SK-N-SH treated with all-trans-retinoic acid at 6 μM for 48 hours (cell line): ENCODE measurements at regions not wholly inside any gene's neighbourhood (a gene's known extent, or its start where the extent isn't known, plus 50 kb on each side); places are given as distances from the start of the nearest gene placed in this dataset.

Experiments
- ATAC-seq: fragments of 200-7000 bp; cut with Tn5 transposase; 3 replicates; pipeline ENCODE4 v1.9.1; 2020; ENCODE audit warnings: mild to moderate bottlenecking, moderate library complexity
- ARNTL ChIP-seq: fragments of 450-650 bp; formaldehyde crosslinking; IDR thresholded peaks from 2 replicates; pipeline ENCODE4 v1.5.0; 2020; ENCODE audit warnings: low read depth, mild to moderate bottlenecking, moderate library complexity, borderline replicate concordance
- BACH2 ChIP-seq: fragments of 250-450 bp; sonication (Bioruptor Pico); IDR thresholded peaks from 2 replicates; pipeline ENCODE4 v1.9.0; 2021; ENCODE audit warnings: mild to moderate bottlenecking, borderline replicate concordance
- CREB5 ChIP-seq: fragments of 250-450 bp; sonication (Bioruptor Pico); IDR thresholded peaks from 2 replicates; pipeline ENCODE4 v1.5.1; 2020; ENCODE audit warnings: low read depth, mild to moderate bottlenecking, moderate library complexity
- CSDC2 ChIP-seq: fragments of 250-450 bp; sonication (Bioruptor Pico); IDR thresholded peaks from 2 replicates; pipeline ENCODE4 v1.5.0; 2020; ENCODE audit warnings: mild to moderate bottlenecking, moderate library complexity
- ESRRG ChIP-seq: fragments of 250-450 bp; sonication (Bioruptor Pico); IDR thresholded peaks from 2 replicates; pipeline ENCODE4 v1.6.1; 2021; ENCODE audit warnings: mild to moderate bottlenecking
- GLIS3 ChIP-seq: fragments of 250-450 bp; sonication (Bioruptor Pico); IDR thresholded peaks from 2 replicates; pipeline ENCODE4 v1.5.0; 2020; ENCODE audit warnings: mild to moderate bottlenecking, moderate library complexity
- ISL1 ChIP-seq: fragments of 250-450 bp; sonication (Bioruptor Pico); IDR thresholded peaks from 2 replicates; pipeline ENCODE4 v2.1.2; 2022; ENCODE audit warnings: mild to moderate bottlenecking, moderate library complexity
- OSR1 ChIP-seq: fragments of 250-450 bp; sonication (Bioruptor Pico); IDR thresholded peaks from 2 replicates; pipeline ENCODE4 v1.8.0; 2022; ENCODE audit warnings: moderate library complexity, mild to moderate bottlenecking, inconsistent platforms
- PATZ1 ChIP-seq: fragments of 250-450 bp; sonication (Bioruptor Pico); IDR thresholded peaks from 2 replicates; pipeline ENCODE4 v1.8.0; 2020; ENCODE audit warnings: mild to moderate bottlenecking, moderate library complexity, borderline replicate concordance
- POU6F1 ChIP-seq: fragments of 250-450 bp; sonication (Bioruptor Pico); IDR thresholded peaks from 2 replicates; pipeline ENCODE4 v1.8.0; 2021; ENCODE audit warnings: low read depth, mild to moderate bottlenecking, moderate library complexity, borderline replicate concordance
- RARB ChIP-seq: fragments of 250-450 bp; sonication (Bioruptor Pico); IDR thresholded peaks from 2 replicates; pipeline ENCODE4 v1.8.0; 2021; ENCODE audit warnings: mild to moderate bottlenecking, moderate library complexity
- SNAI2 ChIP-seq: fragments of 250-450 bp; sonication (Bioruptor Pico); IDR thresholded peaks from 2 replicates; pipeline ENCODE4 v1.5.0; 2020; ENCODE audit warnings: mild to moderate bottlenecking, moderate library complexity
- TCF4 ChIP-seq: fragments of 250-450 bp; sonication (Bioruptor Pico); IDR thresholded peaks from 2 replicates; pipeline ENCODE4 v1.8.0; 2021; ENCODE audit warnings: mild to moderate bottlenecking, moderate library complexity, borderline replicate concordance
- TSHZ2 ChIP-seq: fragments of 250-450 bp; sonication (Bioruptor Pico); IDR thresholded peaks from 2 replicates; pipeline ENCODE4 v1.5.0; 2020; ENCODE audit warnings: mild to moderate bottlenecking, moderate library complexity
- ZC3H10 ChIP-seq: fragments of 250-450 bp; sonication (Bioruptor Pico); IDR thresholded peaks from 2 replicates; pipeline ENCODE4 v1.5.1; 2021; ENCODE audit warnings: mild to moderate bottlenecking, moderate library complexity
- ZFP30 ChIP-seq: fragments of 450-650 bp; formaldehyde crosslinking; IDR thresholded peaks from 2 replicates; pipeline ENCODE4 v1.5.0; 2022; ENCODE audit warnings: mild to moderate bottlenecking, moderate library complexity
- ZNF70 ChIP-seq: fragments of 450-650 bp; formaldehyde crosslinking; IDR thresholded peaks from 2 replicates; pipeline ENCODE4 v1.5.0; 2020; ENCODE audit warnings: mild to moderate bottlenecking, moderate library complexity
- ZNF8 ChIP-seq: fragments of 450-650 bp; formaldehyde crosslinking; IDR thresholded peaks from 2 replicates; pipeline ENCODE4 v1.5.0; 2020; ENCODE audit warnings: mild to moderate bottlenecking, moderate library complexity

- TF ChIP-seq OSR1 (no peak), ZNF8 (CRISPR knock-in tag) (no peak), GLIS3 (CRISPR knock-in tag) (no peak), RARB (CRISPR knock-in tag) (no peak), ARNTL (no peak)
Measured at GRCh38 chr12:40573024-40573423, 119.2 kb upstream of the CNTN1 start (continued).

GRCh38 chr12:40575987-40576386, 116.3 kb upstream of the CNTN1 start:
- ATAC-seq = no peak
- no peak for TF ChIP-seq BACH2 (CRISPR knock-in tag)

GRCh38 chr12:40577834-40578233, 114.4 kb upstream of the CNTN1 start:
- ATAC-seq = no peak
- TF ChIP-seq ZC3H10 (CRISPR knock-in tag) = no peak
- TF ChIP-seq TCF4 (CRISPR knock-in tag) = no peak
- TF ChIP-seq ISL1 (CRISPR knock-in tag) = no peak
- no peak for TF ChIP-seq PATZ1

GRCh38 chr12:40579687-40580086, 112.6 kb upstream of the CNTN1 start:
- no peak for TF ChIP-seq GLIS3 (CRISPR knock-in tag)
- no peak for TF ChIP-seq ARNTL
- no peak for TF ChIP-seq TSHZ2
- no peak for TF ChIP-seq TCF4 (CRISPR knock-in tag)
- no peak for TF ChIP-seq ESRRG (CRISPR knock-in tag)
- ATAC-seq = no peak

GRCh38 chr12:40580346-40580745, 111.9 kb upstream of the CNTN1 start:
- ATAC-seq = no peak
- no peak for TF ChIP-seq PATZ1
- no peak for TF ChIP-seq ZFP30 (CRISPR knock-in tag)
- TF ChIP-seq CREB5 (CRISPR knock-in tag) = no peak
- TF ChIP-seq ISL1 (CRISPR knock-in tag) = no peak
- no peak for TF ChIP-seq ESRRG (CRISPR knock-in tag)

GRCh38 chr12:40581889-40582288, 110.3 kb upstream of the CNTN1 start:
- TF ChIP-seq CSDC2 (CRISPR knock-in tag) = no peak
- TF ChIP-seq TCF4 (CRISPR knock-in tag) = no peak
- TF ChIP-seq ARNTL = no peak
- TF ChIP-seq SNAI2 (CRISPR knock-in tag) = no peak
- TF ChIP-seq GLIS3 (CRISPR knock-in tag) = no peak
- no peak for TF ChIP-seq OSR1
- TF ChIP-seq ZFP30 (CRISPR knock-in tag) = no peak
- no peak for TF ChIP-seq ESRRG (CRISPR knock-in tag)
- ATAC-seq = no peak

- no peak for ATAC-seq
- TF ChIP-seq POU6F1 (no peak), OSR1 (no peak), ZNF70 (no peak), ISL1 (CRISPR knock-in tag) (no peak), TSHZ2 (no peak), ZNF8 (CRISPR knock-in tag) (no peak), TCF4 (CRISPR knock-in tag) (no peak)
Measured at GRCh38 chr12:40583743-40584142, 108.5 kb upstream of the CNTN1 start.
